ENCODE measurements at regions not wholly inside any gene's neighbourhood (a gene's known extent, or its start where the extent isn't known, plus 50 kb on each side); places are given as distances from the start of the nearest gene placed in this dataset.

DNA sequence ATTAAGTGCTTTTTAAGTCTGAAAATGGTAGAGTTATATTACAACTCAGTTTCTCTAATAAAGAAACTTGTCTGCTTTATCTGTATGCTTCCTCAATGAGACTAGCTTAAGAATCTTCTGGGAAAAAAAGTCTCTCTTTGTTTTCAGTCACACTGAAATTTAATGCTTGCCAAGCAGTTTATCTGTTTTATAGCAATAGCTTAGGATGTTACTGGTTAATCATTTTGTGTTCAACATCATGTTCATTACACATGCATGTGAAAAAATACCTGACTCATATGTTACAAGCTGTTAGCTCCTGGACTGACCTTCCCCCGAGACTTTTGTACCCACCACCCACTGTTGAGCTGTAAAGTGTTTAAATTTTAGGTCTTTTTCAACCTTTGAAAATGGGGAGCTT is 706.2 kb upstream of the CBLB start:
- no peak for DNase-seq

DNA sequence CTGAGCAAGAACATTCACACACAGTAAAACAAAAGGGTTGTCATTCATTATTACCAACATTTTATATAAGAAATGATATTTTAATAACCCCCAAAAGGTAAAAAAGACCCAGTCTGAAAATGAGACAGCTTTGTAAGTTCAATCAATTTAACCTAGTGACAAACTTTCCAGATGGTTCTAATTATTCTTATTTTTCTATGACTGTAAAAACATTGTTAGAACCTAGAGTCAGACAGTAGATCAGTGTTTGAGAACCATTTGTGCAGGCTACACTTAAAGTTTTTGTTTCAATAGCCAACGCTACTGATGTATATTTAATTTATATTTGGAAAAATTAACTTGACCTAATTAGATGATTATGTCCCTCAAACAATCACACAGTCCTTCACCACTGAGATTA is 708.4 kb upstream of the CBLB start:
- DNase-seq = no peak

DNA sequence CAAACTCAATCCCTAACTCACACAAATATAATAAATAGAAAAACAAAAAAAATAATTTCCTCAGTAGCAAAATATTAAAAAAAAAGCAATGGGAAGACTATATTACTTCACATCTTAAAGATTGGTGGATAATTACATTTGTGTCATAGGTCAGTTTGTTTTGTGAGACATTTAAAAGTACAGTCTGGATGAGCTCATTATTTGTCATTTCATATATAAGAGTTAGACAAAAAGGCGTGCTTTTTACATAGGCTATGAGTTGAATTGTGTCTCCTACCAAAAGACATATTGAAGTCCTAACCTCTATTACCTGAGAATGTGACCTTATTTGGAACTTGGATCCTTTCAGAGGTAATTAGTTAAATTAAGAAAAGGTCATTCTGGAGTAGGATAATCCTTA is 710.1 kb upstream of the CBLB start:
- peak; percentile 72 for DNase-seq

DNA sequence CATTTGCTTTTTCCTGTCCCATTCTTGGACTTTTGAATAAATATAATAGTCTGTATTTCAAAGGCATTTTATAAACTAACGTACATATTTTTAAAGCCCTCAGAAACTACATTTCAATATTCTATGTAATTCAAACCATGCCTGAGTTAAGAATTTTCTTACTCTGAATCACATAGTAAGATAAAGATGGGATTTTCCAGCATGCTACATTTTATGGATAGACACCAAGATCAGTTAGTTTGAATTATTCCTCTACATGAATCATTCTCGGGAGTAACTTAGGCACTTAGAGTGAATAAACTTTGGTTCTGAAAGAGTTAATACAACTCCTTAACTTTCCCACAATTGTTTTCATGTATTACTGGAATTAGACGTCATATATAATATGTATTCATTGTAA is 713.3 kb upstream of the CBLB start:
- no peak for DNase-seq

DNA sequence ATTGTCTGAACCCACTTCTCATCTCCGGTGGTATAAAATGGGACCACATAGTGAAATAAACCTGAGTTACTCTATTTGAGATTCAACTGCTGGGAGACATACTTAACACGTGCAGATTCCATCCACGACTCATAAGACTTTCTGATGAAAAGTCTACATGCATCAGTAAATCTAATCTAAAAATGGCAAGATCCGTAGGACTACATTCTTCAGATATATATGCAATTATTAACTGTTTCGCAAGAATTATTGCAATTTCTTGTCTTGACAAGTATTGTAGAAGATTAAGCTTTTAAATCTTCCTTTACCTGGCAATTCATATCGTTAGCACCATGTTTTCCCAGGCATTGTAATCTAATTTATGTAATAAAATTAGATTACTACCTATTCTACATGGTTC is 718.7 kb upstream of the CBLB start:
- no peak for DNase-seq

DNA sequence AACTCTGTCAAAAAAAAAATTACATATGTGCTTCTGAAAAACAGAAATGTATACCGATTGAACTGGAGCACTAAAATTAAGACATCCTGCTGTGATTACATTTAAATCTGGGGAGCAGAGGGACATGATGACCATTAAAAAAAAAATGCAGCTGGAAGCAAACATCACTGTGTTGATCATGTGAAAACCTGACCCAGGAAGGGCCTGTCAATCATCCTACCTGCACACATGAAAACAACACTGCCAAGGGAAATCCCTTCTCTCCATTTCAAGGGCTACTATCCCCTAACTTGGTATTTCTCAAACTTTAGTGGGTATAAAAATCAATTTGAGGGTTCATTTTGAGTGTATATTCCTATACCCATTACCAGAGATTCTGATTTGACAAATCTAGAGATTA is 719.9 kb upstream of the CBLB start:
- DNase-seq = no peak

DNA sequence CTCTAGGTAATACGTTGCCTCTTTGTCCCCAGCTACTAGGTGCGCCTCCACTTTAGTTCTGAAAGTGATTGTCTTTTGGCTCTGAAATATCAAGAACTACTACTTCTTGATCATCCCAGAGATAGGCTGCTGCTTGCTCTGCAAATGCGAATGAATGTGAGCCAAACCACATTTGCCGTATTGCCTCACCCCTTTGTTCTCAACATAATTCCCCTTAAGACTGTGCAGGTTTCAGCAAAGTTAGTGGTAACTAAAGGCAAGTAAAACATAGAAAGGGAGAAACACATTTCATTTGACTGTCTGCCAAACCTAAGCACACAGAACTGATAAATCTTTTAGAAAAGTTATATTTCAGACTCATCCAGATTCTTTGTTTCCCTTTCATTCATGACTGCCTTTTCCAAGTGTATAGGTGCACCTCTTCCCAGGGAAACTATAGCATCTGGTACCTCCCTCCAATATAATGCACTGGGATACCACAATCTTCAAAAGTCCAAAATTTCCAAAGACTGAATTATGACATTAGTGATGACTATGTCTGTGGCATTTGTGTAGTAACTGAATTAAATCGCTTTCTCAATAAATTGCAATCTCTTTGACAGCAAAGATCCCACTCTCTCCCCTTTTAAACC is 720.6 kb upstream of the CBLB start:
- no peak for DNase-seq

DNA sequence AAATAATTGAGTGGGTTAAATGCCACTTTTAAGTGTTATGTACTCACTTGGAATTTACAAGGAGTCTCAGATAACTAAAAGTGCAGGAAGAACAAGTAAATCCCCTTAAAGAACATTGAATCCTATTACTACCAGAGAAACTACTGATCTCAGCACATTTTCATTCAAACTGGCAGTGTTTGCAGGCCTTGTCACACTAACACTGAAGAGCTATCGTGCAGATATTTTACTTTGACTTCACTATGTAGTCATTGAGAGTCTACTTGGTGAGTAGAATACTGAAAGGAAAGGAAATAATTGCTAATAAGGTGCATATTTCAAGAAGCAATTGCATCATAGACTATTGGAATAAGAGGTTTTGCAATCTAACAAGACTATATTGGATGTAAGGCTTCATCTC is 721.4 kb upstream of the CBLB start:
- DNase-seq = no peak

DNA sequence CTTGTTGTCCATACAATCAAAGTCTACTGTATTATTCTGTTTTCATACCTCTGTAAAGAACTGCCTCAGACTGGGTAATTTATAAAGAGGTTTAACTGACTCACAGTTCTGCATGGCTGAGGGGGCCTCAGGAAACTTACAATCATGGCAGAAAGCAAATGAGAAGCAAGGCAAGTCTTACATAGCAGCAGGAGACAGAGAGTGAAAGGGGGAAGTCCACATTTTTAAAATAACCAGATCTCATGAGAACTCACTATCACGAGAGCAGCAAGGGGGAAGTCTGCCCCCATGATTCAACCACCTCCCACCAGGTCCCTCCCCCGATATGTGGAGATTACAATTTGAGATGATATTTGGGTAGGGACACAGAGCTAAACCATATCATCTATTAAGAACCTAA is 724.6 kb upstream of the CBLB start:
- no peak for DNase-seq

DNA sequence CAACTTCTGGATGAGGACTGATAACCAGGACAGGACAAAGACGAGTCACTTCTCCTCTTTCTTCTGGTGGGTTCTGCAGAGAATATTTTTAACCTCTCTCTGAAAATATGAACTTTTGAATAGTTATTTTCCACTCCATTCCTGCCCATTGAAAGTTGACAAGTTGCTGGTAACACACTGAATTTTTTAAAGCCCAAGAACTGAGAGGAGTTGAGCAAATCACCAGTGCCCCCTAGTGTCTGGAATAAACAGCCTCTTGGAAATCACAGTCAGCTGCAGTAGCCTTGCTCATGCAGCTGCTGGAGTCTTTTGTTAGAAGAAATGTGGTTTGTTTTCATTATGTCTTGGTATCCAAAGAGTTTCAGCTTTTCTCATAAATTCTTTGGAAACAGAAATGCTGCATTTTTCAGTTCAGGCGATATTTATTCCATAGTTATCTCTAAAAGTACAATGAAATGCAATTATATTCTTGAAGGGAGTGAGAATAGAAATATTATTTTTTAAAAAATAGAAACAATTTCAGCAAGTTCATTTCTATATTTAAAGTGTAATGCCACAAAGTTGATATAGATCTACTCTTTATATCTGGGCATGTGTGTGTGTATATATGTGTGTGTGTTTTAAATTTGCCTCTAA is 741.0 kb upstream of the CBLB start:
- peak; percentile 69 for DNase-seq

DNA sequence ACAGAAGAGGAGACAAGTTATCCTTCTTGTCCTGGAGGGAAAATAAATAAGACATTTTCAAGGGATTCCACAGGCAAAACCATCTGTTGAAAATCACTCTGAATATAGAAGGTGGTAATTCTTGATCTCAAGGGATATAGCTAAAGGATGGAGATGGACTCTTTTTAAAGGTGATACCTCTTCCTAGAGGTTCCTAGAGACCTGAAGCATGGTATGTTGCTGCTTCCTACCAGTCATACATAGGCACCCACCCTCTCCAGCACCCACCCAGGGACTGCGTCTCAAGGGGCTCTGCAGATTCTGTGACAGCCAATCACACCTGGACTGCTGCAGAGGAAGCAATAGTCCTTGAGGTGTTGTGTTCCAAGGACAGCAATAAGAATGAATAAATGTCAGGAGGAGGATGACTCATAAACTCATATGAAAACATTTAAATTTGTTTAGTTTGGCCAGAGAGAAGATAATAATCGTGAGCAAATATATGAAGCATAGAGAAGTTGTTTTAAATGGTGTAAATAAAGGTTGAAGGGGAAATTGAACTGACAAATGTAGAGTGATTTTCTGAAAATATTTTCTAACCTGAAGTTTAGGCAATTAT is 741.6 kb upstream of the CBLB start:
- DNase-seq = peak; percentile 42

DNA sequence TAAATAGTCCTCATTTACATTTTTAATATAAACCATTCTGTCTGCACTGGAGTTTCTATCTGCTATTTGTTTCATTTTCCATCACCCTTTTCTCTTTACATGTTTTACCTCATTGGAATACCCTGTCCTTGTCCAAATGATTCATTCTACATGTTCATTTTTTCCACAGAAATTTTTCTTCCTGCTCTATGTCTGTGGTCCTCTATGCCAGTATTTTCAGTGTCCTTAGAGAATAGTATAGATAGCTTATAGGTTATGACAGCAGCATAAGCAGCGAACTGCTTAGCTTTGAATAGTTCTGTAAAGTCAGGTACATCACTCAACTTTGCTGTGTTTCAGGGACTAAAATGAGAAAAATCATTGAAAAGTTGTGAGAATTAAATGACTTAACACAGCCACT is 742.3 kb upstream of the CBLB start:
- DNase-seq = no peak

DNA sequence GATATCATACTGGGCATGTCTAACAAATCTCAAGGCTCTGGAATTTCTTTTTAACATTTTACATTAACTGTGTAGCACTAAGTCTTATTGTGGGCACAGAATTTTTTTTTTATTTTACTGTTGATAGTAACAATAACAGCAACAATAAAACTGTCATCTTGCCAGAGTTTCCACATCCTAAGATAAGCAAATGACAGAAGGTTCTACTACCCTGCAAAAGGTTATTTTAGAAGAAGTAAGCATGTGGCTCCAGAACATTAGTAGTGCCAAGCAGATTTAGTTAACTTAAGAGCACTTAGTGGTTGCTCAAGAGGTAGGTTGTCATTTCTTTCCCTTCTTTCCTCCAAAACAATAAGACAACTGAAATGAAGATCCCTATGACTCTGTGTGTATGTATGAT is 743.0 kb upstream of the CBLB start:
- no peak for DNase-seq

DNA sequence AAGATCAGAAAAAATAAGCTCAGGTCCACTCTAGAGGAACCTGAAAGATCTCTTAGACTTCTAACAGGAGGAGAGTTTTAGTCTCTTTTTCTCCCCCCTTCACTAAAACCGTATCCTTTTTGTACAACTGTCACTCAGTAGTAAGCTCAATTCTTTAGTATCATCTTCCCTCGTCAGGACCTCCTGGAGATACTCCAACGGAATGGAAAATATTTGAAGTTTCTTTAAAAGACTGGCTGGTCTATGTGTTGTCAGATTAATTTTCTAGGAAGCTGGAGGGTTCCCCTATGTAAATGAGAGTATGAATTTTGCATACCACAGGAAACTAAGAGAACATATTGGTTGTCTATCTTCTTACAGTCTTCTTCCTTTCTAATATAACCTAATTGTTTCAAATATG is 747.7 kb upstream of the CBLB start:
- DNase-seq = no peak

DNA sequence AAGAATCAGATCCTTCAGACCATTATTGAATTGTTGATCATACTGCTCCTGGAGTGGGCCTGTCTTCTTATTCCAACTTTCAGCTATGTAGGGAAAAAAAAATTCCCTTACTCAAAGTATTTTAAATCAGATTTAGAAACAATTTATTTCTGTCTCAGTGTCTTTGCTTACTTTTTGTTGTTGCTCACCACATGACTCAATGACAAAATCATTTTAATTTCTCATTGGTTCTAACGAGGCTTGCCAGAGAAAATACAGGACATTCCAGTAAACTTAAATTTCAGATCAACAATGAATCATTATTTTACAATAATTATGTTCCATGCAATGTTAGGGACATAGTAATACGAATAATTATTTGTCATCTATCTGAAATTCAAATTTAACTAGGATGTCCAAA is 748.5 kb upstream of the CBLB start:
- peak; percentile 12 for DNase-seq

DNA sequence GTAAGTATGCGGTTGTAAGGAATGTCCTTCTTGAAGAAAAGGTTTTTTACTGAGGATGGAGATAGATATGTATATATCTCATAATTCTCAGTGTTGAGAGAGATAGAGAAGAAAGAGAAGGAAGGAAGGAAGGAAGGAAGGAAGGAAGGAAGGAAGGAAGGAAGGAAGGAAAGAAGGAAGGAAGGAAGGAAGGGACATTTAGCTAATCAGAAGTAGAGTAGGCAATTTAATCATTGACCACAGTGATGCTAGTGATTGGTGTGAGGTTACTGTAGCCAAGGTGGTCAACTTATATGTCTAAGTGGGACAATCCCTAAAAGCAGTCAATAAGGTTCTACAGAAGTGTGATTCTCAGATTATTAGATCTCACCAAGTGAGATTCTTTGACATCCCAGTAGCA is 751.8 kb upstream of the CBLB start:
- no peak for DNase-seq

DNA sequence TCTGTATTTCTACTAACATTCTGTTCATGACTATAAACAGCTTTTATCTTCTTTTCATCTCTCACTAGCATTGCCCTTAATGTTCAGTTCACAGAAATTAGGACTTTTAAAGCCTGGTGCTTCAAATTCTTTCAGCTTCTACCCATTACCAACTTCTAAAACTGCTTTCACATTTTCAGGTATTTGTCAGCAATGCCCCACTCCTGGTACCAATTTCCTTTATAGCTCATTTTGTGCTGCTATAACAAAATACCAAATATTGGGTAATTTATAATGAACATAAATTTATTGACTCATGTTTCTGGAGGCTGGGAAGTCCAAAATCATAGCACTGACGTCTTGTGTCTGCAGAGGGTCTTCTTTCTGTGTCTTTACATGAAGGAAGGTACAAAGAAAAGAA is 753.1 kb upstream of the CCDC54 start:
- no peak for DNase-seq

DNA sequence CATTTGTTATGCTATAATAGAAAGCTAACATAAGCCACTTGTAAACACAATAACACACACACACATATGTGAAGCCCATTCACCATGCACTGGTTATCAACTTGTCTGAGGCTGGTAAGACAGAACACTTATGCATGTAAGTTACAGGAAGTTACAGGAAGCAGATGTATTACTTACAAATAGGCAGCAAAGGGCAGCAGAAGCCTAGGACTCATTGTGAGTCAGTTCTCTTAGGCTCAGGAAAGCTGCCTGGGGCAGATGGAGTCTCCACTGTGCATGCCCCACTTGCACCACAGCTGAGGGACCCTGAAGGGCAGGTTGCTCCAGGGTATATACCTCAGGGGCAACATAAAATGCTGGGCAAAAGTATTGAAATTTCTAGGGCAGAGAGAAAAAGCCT is 748.8 kb upstream of the CCDC54 start:
- peak; percentile 73 for DNase-seq

DNA sequence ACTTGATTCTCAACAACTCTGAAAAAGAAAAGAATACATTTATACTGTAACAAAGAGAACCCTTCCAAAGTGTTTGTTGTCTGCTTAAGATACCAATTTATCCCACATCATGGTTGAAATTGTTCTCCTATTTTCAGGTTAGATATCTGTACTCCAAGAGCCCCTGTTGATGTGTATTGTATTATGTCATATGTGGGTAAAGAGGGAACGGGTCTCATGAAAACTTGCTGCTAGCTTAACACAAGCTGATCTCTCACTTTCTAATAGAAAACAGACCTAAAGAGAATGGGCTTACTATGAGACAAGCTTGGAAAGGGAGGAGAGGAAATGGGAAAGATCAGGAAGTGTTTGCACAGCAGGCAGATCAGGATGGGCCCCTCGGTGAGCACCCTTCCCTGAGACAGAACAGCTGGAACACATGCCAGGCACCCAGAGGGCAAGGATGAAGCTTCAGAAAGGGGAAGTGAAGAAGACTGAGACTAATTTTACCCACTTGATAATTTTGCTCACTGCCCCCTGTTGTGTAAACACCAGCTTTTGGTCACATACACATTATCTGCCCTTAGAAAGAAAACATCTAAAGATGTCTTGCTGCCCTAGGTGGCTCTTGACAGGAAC is 747.9 kb upstream of the CCDC54 start:
- no peak for DNase-seq

DNA sequence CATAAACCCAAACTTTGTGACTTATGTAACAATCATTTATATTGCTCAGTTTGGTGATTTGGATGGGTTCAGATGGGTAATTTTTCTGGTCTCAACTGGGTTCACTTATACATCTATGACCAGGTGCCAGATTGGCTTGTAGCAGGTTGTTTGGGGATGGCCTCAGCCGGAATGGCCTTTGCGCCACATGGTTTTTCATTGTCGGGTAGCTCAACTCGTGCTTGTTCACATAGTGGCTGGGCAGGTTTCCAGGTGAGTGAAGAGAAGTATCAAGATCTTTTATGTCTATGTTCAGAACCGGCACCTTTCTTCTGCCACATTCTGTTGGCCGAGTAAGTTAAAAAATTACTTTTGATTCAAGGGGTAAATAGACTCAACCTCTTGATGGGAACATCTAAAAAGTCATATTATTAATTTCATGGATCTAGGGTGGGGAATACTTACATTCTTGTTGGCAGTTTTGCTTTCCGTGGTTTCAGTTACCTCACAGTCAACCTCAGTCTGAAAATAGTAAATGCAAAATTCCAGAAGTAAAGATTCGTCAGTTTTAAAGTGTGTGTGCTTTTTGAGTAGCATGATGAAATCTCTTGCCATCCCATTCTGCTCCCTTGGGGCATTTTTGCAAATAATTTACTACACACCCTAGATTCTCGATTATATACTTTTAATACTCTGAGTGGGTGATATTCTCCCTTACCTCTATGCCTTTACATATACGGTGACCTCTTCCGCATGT is 745.7 kb upstream of the CCDC54 start:
- no peak for DNase-seq

DNA sequence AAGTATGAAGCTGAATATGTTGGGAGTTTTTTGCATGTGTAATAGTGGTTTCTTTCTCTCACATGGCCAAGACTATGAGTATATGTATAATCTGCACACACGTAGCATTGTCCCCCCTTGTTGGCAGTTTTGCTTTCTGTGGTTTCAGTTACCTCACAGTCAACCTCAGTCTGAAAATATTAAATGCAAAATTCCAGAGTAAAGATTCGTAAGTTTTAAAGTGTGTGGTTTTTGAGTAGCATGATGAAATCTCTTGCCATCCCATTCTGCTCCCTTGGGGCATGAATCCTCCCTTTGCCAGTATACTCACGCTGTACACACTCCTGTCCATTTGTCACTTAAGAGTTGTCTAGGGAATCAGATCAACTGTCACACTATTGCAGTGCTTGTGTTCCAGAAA is 742.0 kb upstream of the CCDC54 start:
- peak; percentile 21 for DNase-seq

DNA sequence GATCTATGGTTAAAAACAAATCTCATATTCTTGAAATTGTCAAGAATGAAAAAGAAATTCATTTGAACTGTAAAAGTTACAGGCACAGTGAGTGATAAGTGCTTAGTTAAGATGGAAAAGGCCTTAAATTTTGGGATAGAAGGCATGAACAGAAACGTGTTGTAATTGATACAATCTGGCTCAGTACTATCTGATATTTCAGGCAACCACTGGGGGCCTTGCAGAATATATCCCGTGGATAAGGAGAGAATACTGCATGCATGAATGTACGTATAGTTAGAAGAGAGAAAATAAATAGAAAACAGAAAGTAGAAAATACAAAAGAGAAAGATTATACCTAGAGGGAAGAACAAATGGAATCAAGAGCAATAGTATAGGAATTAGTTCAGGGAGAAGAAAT is 741.4 kb upstream of the CCDC54 start:
- no peak for DNase-seq

DNA sequence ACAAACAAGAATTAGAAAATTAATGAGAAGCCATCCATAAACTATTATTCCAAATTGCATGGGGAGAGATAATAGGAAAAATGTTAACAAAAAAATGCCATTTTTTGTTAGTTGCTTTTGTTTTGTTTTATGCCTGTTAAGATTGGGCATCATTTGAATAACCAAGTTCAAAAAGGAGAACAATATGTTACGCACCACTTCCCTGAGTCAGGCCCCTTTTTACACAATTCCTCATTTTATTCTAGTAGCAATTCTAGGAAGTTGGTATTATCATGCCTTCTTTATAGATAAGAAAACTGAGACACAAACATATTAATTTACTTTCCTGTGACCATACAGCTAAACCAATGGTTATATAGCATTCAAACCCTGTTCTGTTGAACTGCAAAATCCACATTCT is 736.9 kb upstream of the CCDC54 start:
- DNase-seq = no peak

DNA sequence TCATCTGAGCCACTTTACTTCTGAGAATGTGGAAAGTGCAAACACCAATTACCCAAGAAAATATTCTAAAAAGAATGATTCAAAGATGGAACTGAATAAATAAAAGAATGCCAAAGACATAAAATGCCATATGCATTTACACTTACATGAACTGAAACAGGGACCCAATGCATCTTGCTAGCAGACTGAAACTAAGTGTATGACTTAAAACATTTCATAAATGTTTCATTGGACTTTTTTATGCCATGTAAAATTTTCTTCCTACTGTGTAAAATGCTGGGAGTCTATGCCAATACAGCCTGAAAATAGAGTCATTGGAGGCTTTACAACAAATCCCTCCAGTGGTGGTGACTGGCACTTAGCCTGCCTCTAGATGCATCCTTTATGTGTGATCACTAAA is 735.1 kb upstream of the CCDC54 start:
- DNase-seq = no peak
